ENCODE measurements at regions not wholly inside any gene's neighbourhood (a gene's known extent, or its start where the extent isn't known, plus 50 kb on each side); places are given as distances from the start of the nearest gene placed in this dataset.

DNA sequence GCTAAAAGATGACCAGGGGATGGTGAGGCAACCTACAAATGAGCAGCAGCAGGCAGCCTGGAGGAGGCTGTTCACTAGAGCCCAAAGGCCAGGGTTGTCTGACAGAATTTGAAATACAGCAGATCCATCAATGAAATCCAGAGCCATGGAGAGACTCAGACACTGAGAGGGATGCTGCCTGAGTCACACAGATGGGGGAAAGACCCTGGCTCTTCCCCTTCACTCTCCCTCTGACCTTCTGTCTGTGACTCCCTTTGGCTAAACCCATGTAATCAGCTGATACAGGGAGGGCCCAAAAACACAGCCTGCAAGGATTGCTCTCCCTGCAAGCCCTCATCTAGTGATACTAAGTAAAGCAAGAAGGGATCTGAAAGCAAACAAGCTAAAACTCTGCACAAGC lies 166.5 kb upstream of the SPOPL start:
- Histone ChIP-seq H3K4me2 (ENCODE audit: insufficient read depth, insufficient read length, low read length) (no peak overlapping the region), H3T11ph (ENCODE audit: low read length) (no peak overlapping the region), H2BK15ac (ENCODE audit: low read depth, low read length) (no peak overlapping the region), H3K27ac (ENCODE audit: insufficient read length, low read depth, low read length) (no peak overlapping the region), H3K4ac (ENCODE audit: low read depth, low read length) (no peak overlapping the region), H2AFZ (ENCODE audit: low read length) (no peak overlapping the region), H2BK5ac (ENCODE audit: insufficient read length, low read length) (no peak overlapping the region), H3K79me1 (ENCODE audit: insufficient read depth, low read depth, low read length, poor library complexity, severe bottlenecking) (no peaks in the 10 kb centered on the region), H2BK120ac (ENCODE audit: low read depth, low read length, poor library complexity, severe bottlenecking) (no peak overlapping the region), H3K23me2 (ENCODE audit: insufficient read length, low read depth, low read length, poor library complexity, severe bottlenecking) (no peaks in the 10 kb centered on the region), H3K23ac (ENCODE audit: insufficient read length, low read depth, low read length) (no peak overlapping the region), H3K9ac (ENCODE audit: extremely low read depth, insufficient read length, low read length) (no peak overlapping the region), H3K9me3 (ENCODE audit: control insufficient read depth, low read depth, low read length) (no peaks in the 10 kb centered on the region), H3K56ac (ENCODE audit: insufficient read length, low read depth, low read length) (no peak overlapping the region), H3K79me2 (ENCODE audit: insufficient read depth, low read length) (no peaks in the 10 kb centered on the region), H3K27me3 (ENCODE audit: insufficient read depth, low read length) (no peaks in the 10 kb centered on the region), H3K18ac (ENCODE audit: insufficient read length, low read depth, low read length) (no peak overlapping the region), H4K8ac (replicated peaks; ENCODE audit: insufficient read length, low read depth, low read length) (no peak overlapping the region), H2BK20ac (ENCODE audit: low read depth, low read length, poor library complexity, severe bottlenecking) (no peak overlapping the region), H3K14ac (ENCODE audit: insufficient read depth, low read length) (no peak overlapping the region), H2BK12ac (ENCODE audit: insufficient read length, low read depth, low read length) (peak overlapping the region; percentile 22), H2AK5ac (ENCODE audit: insufficient read length, low read length) (no peak overlapping the region), H4K5ac (ENCODE audit: insufficient read length, low read depth, low read length) (no peak overlapping the region), H4K20me1 (ENCODE audit: control insufficient read depth, insufficient read depth, insufficient read length) (no peaks in the 10 kb centered on the region), H3K4me1 (ENCODE audit: insufficient read depth, low read length) (no peaks in the 10 kb centered on the region), H4K91ac (ENCODE audit: insufficient read length, low read depth, low read length) (no peak overlapping the region)
- no peaks in the 10 kb centered on the region for H3K36me3 Mint-ChIP-seq (ENCODE audit: insufficient read depth in 1 of 3, low read depth in 3 of 3)
- H3K27ac Mint-ChIP-seq: peak overlapping the region in 1 of 3 experiments; percentile 36; a peak in 1 of 7 replicates
- no peak for DNase-seq
- no peaks in the 10 kb centered on the region for H3K9me3 Mint-ChIP-seq
- 0 out of 4 replicates have a peak, but pooled peaks cover 0 to 3% of the 10 kb centered on the region in 2 experiments for H3K4me1 Mint-ChIP-seq
- H3K4me3 Mint-ChIP-seq: no peak overlapping the region
- H3K27me3 Mint-ChIP-seq (ENCODE audit: low read depth): no peaks in the 10 kb centered on the region
- TF ChIP-seq, protein P1, sequence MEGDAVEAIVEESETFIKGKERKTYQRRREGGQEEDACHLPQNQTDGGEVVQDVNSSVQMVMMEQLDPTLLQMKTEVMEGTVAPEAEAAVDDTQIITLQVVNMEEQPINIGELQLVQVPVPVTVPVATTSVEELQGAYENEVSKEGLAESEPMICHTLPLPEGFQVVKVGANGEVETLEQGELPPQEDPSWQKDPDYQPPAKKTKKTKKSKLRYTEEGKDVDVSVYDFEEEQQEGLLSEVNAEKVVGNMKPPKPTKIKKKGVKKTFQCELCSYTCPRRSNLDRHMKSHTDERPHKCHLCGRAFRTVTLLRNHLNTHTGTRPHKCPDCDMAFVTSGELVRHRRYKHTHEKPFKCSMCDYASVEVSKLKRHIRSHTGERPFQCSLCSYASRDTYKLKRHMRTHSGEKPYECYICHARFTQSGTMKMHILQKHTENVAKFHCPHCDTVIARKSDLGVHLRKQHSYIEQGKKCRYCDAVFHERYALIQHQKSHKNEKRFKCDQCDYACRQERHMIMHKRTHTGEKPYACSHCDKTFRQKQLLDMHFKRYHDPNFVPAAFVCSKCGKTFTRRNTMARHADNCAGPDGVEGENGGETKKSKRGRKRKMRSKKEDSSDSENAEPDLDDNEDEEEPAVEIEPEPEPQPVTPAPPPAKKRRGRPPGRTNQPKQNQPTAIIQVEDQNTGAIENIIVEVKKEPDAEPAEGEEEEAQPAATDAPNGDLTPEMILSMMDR (conservative IDR thresholded peaks at IDR 0.05): no peak

Measured in H9 (cell line).